Esophagus squamous epithelium (tissue), 4 donors: ENCODE measurements at regions not wholly inside any gene's neighbourhood (a gene's known extent, or its start where the extent isn't known, plus 50 kb on each side); places are given as distances from the start of the nearest gene placed in this dataset.

Source experiments
- CTCF ChIP-seq, 6 experiments: fragments of 450-650 bp in 4 of 6; fragments of 200-600 bp in 2 of 6; sonication (generic) in 2 of 6; IDR thresholded peaks; one replicate each; pipeline ENCODE4 v1.5.1; 2016 to 2019; ENCODE audit warnings: antibody characterized with exemption in 6 of 6, mild to moderate bottlenecking in 4 of 6, moderate library complexity in 4 of 6
- POLR2A ChIP-seq, 4 donors: fragments of 450-650 bp; IDR thresholded peaks; one replicate each; pipeline ENCODE4 v1.6.1; 2017; ENCODE audit warnings: antibody characterized with exemption in 4 of 4, mild to moderate bottlenecking in 4 of 4, moderate library complexity in 3 of 4

GRCh38 chr6:93745306-93745705 lies 325.9 kb upstream of the EPHA7 start:
- TF ChIP-seq CTCF (IDR thresholded peaks at IDR 0.05) (no peak), POLR2A (IDR thresholded peaks at IDR 0.05) (no peak)
